Natural killer cell (primary cell): ENCODE measurements at regions not wholly inside any gene's neighbourhood (a gene's known extent, or its start where the extent isn't known, plus 50 kb on each side); places are given as distances from the start of the nearest gene placed in this dataset.
"Not testable (repeated sequence)": the region's sequence is repeated elsewhere in the genome, so short reads cannot be mapped to it uniquely, and the experiment has no call there.

Experiments used
- ATAC-seq, 3 donors: fragments of 150-1000 bp in 2 of 3; fragments of 200-7000 bp in 1 of 3; cut with Tn5 transposase; 1 replicate in 1 of 3; 2 replicates in 2 of 3; pipeline ENCODE4 v1.10.0; 2021; ENCODE audit warnings: mild to moderate bottlenecking in 2 of 3, moderate library complexity in 2 of 3
- DNase-seq, 2 donors: peaks; one replicate each; pipeline versions ENCODE4 v3.0.0 to v3.0.0-alpha.2; 2013 to 2021; ENCODE audit warnings: mixed read lengths in 1 of 2
- H3K27ac ChIP-seq: one replicate; pipeline ENCODE4 v1.5.1; 2013; ENCODE audit warnings: mild to moderate bottlenecking, low read length
- H3K27me3 ChIP-seq: one replicate; pipeline ENCODE4 v1.6.1; 2013; ENCODE audit warnings: low read length; ENCODE audit not compliant: control insufficient read depth, insufficient read depth
- H3K36me3 ChIP-seq: one replicate; pipeline ENCODE4 v1.6.1; 2013; ENCODE audit warnings: low read length; ENCODE audit not compliant: control insufficient read depth, insufficient read depth
- H3K4me1 ChIP-seq: one replicate; pipeline ENCODE4 v1.6.1; 2013; ENCODE audit warnings: low read length; ENCODE audit not compliant: control insufficient read depth, insufficient read depth
- H3K4me3 ChIP-seq: one replicate; pipeline ENCODE4 v1.5.1; 2013; ENCODE audit warnings: low read length
- H3K9me3 ChIP-seq: one replicate; pipeline ENCODE4 v1.6.1; 2013; ENCODE audit warnings: low read length; ENCODE audit not compliant: control insufficient read depth, insufficient read depth
- H3K27ac Mint-ChIP-seq, 2 donors: one replicate each; pipeline ENCODE4 v1.8.0; 2022; ENCODE audit warnings: mild to moderate bottlenecking in 2 of 2, mixed read lengths in 2 of 2, moderate library complexity in 1 of 2
- H3K27me3 Mint-ChIP-seq, 2 donors: one replicate each; pipeline ENCODE4 v1.8.0; 2022; ENCODE audit warnings: low read depth in 2 of 2, mixed read lengths in 2 of 2
- H3K36me3 Mint-ChIP-seq: one replicate; pipeline ENCODE4 v1.8.0; 2022; ENCODE audit warnings: mixed read lengths
- H3K4me1 Mint-ChIP-seq, 2 donors: one replicate each; pipeline ENCODE4 v1.8.0; 2022; ENCODE audit warnings: mixed read lengths in 2 of 2
- H3K4me3 Mint-ChIP-seq: one replicate; pipeline ENCODE4 v1.8.0; 2022; ENCODE audit warnings: mild to moderate bottlenecking, moderate library complexity, mixed read lengths
- H3K9me3 Mint-ChIP-seq, 2 donors: one replicate each; pipeline ENCODE4 v1.8.0; 2022; ENCODE audit warnings: mixed read lengths in 2 of 2
- CTCF ChIP-seq: fragments of 200-600 bp; IDR thresholded peaks from one replicate; pipeline ENCODE4 v1.8.0; 2022; ENCODE audit warnings: antibody characterized with exemption
- WGBS: methylation state at CpG from one replicate; pipeline ENCODE4 v1.1.7; 2013; ENCODE audit warnings: missing lambda C conversion rate; ENCODE audit not compliant: insufficient coverage; 5-methylcytosine and 5-hydroxymethylcytosine counted together
- intact Hi-C: fragments of 100-400 bp; cut with micrococcal nuclease; formaldehyde crosslinking; loops from one replicate; pipeline ENCODE4 v1.14.2; 2022

GRCh38 chr3:106529738-106530137 is 660.9 kb upstream of the CBLB start:
- H3K4me1 ChIP-seq, result peaks cover 13% of the 10 kb centered on the region
- Mint-ChIP-seq H3K4me1 (peaks cover 0 to 6% of the 10 kb centered on the region in 2 donors), H3K9me3 (peaks cover 2 to 6% of the 10 kb centered on the region in 2 donors), H3K4me3 (no peak overlapping the region), H3K27ac (no peak overlapping the region), H3K27me3 (peaks cover 2 to 7% of the 10 kb centered on the region in 2 donors), H3K36me3 (no peaks in the 10 kb centered on the region)
- DNase-seq (no peak), ATAC-seq (no peak)
- intact Hi-C loops, result no loop called here
- TF ChIP-seq CTCF, result no peak
- H3K4me3 ChIP-seq, result no peak overlapping the region
- no peak overlapping the region for H3K27ac ChIP-seq
- no peaks in the 10 kb centered on the region for H3K27me3 ChIP-seq
- no peaks in the 10 kb centered on the region for H3K36me3 ChIP-seq
- H3K9me3 ChIP-seq, result no peaks in the 10 kb centered on the region

GRCh38 chr3:106530367-106530766 is 661.6 kb upstream of the CBLB start:
- DNase-seq, result no peak

GRCh38 chr3:106531771-106532329 is 663.0 kb upstream of the CBLB start:
- H3K4me3 Mint-ChIP-seq, ATAC-seq, H3K9me3 Mint-ChIP-seq, intact Hi-C loops, H3K27me3 ChIP-seq, H3K27me3 Mint-ChIP-seq, H3K27ac ChIP-seq, H3K27ac Mint-ChIP-seq, DNase-seq, H3K9me3 ChIP-seq, H3K36me3 Mint-ChIP-seq, H3K4me3 ChIP-seq, H3K36me3 ChIP-seq, H3K4me1 Mint-ChIP-seq: not testable (repeated sequence)
- peaks cover 14% of the 10 kb centered on the region for H3K4me1 ChIP-seq
- WGBS, result 92% methylated on average over 5 of the region's 5 CpGs

More at GRCh38 chr3:106530367-106530766, 661.6 kb upstream of the CBLB start:
- H3K27ac Mint-ChIP-seq, result no peak overlapping the region
- intact Hi-C loops, result no loop called here
- 100% methylated on average over 1 of the region's 1 CpG for WGBS
- H3K36me3 ChIP-seq, result no peaks in the 10 kb centered on the region
- H3K36me3 Mint-ChIP-seq, result no peaks in the 10 kb centered on the region
- no peak overlapping the region for H3K27ac ChIP-seq
- ATAC-seq, result no peak
- peaks cover 2 to 6% of the 10 kb centered on the region in 2 donors for H3K9me3 Mint-ChIP-seq
- no peak for TF ChIP-seq CTCF
- no peak overlapping the region for H3K4me3 Mint-ChIP-seq
- H3K27me3 ChIP-seq, result no peaks in the 10 kb centered on the region
- no peak overlapping the region for H3K4me3 ChIP-seq
- H3K4me1 Mint-ChIP-seq, result peaks cover 0 to 6% of the 10 kb centered on the region in 2 donors
- no peaks in the 10 kb centered on the region for H3K9me3 ChIP-seq
- H3K4me1 ChIP-seq, result peaks cover 14% of the 10 kb centered on the region
- H3K27me3 Mint-ChIP-seq, result peaks cover 0 to 6% of the 10 kb centered on the region in 2 donors

GRCh38 chr3:106533093-106533787 is 664.4 kb upstream of the CBLB start:
- WGBS, result 98% methylated on average over 3 of the region's 5 CpGs
- Mint-ChIP-seq H3K27ac (no peak overlapping the region), H3K9me3 (peaks cover 7 to 12% of the 10 kb centered on the region in 2 donors), H3K4me1 (peaks cover 0 to 6% of the 10 kb centered on the region in 2 donors), H3K36me3 (peaks cover 13% of the 10 kb centered on the region), H3K27me3 (no peaks in the 10 kb centered on the region), H3K4me3 (no peak overlapping the region)
- no peaks in the 10 kb centered on the region for H3K36me3 ChIP-seq
- ATAC-seq (no peak), DNase-seq (no peak)
- no peaks in the 10 kb centered on the region for H3K9me3 ChIP-seq
- H3K27ac ChIP-seq, result no peak overlapping the region
- no peak overlapping the region for H3K4me3 ChIP-seq
- no peaks in the 10 kb centered on the region for H3K27me3 ChIP-seq
- intact Hi-C loops, result no loop called here
- peaks cover 14% of the 10 kb centered on the region for H3K4me1 ChIP-seq
- no peak for TF ChIP-seq CTCF
